Loucy (cell line): ENCODE measurements at regions not wholly inside any gene's neighbourhood (a gene's known extent, or its start where the extent isn't known, plus 50 kb on each side); places are given as distances from the start of the nearest gene placed in this dataset.

ENCODE experiments used
- H2AFZ ChIP-seq: fragments of 200-600 bp; sonication (generic); 2 replicates; pipeline ENCODE4 v1.6.0; 2016; ENCODE audit warnings: antibody characterized with exemption, mild to moderate bottlenecking, low read length, moderate library complexity
- H3F3A ChIP-seq: fragments of 200-600 bp; 2 replicates; pipeline ENCODE4 v1.6.0; 2016; ENCODE audit warnings: antibody characterized with exemption, low read depth, mild to moderate bottlenecking
- H3K27me3 ChIP-seq: fragments of 200-600 bp; sonication (generic); 2 replicates; pipeline ENCODE4 v1.6.1; 2014; ENCODE audit warnings: low read length, mild to moderate bottlenecking; ENCODE audit not compliant: insufficient read depth, poor library complexity, severe bottlenecking
- H3K36me3 ChIP-seq: fragments of 200-600 bp; sonication (generic); 2 replicates; pipeline ENCODE4 v1.6.1; 2016; ENCODE audit warnings: low read length; ENCODE audit not compliant: insufficient read depth
- H3K4me1 ChIP-seq: fragments of 200-600 bp; sonication (generic); 2 replicates; pipeline ENCODE4 v1.5.1; 2014; ENCODE audit warnings: low read length, mild to moderate bottlenecking; ENCODE audit not compliant: insufficient read depth, poor library complexity, severe bottlenecking
- H3K4me2 ChIP-seq: fragments of 200-600 bp; sonication (generic); 2 replicates; pipeline ENCODE4 v1.6.0; 2014; ENCODE audit warnings: antibody characterized with exemption, low read length, low read depth, mild to moderate bottlenecking; ENCODE audit not compliant: poor library complexity, severe bottlenecking
- H3K4me3 ChIP-seq: fragments of 200-600 bp; sonication (generic); 2 replicates; pipeline ENCODE4 v1.5.1; 2014; ENCODE audit warnings: low read length, mild to moderate bottlenecking, mixed read lengths; ENCODE audit not compliant: poor library complexity, severe bottlenecking
- H3K79me2 ChIP-seq: fragments of 200-600 bp; sonication (generic); 2 replicates; pipeline ENCODE4 v1.6.1; 2014; ENCODE audit warnings: low read length; ENCODE audit not compliant: insufficient read depth
- H3K9ac ChIP-seq: fragments of 200-600 bp; sonication (generic); 2 replicates; pipeline ENCODE4 v1.6.0; 2014; ENCODE audit warnings: mild to moderate bottlenecking, low read depth, low read length, moderate library complexity; ENCODE audit not compliant: poor library complexity, severe bottlenecking
- H3K9me2 ChIP-seq: fragments of 200-600 bp; sonication (generic); replicated peaks from 2 replicates; pipeline ENCODE4 v1.6.1; 2016; ENCODE audit warnings: low read depth, low read length, mixed read lengths
- H3K9me3 ChIP-seq: fragments of 200-600 bp; sonication (generic); 2 replicates; pipeline ENCODE4 v1.6.1; 2014; ENCODE audit warnings: mild to moderate bottlenecking, antibody characterized with exemption, low read length, low read depth; ENCODE audit not compliant: insufficient read depth
- H4K20me1 ChIP-seq: fragments of 200-600 bp; sonication (generic); 2 replicates; pipeline ENCODE4 v1.6.0; 2014; ENCODE audit warnings: antibody characterized with exemption, low read length, mild to moderate bottlenecking; ENCODE audit not compliant: insufficient read depth, poor library complexity, severe bottlenecking
- EZH2phosphoT487 ChIP-seq: fragments of 200-600 bp; IDR thresholded peaks from 2 replicates; pipeline ENCODE4 v1.6.1; 2018; ENCODE audit warnings: antibody characterized with exemption, mild to moderate bottlenecking, moderate library complexity, borderline replicate concordance
- TF ChIP-seq, protein P1 (sequence below): fragments of 200-600 bp; sonication (generic); conservative IDR thresholded peaks from 2 replicates; pipeline ENCODE4 v1.5.1; 2014; ENCODE audit warnings: mild to moderate bottlenecking, antibody characterized with exemption, low read length

GRCh38 chr7:26074919-26075318 lies 77.1 kb upstream of the NFE2L3 start:
- Histone ChIP-seq H3K36me3 (no peaks in the 10 kb centered on the region), H2AFZ (no peak overlapping the region), H3K9ac (no peak overlapping the region), H3K4me3 (no peak overlapping the region), H3K9me2 (no peaks in the 10 kb centered on the region), H3K79me2 (no peaks in the 10 kb centered on the region), H3K27me3 (no peaks in the 10 kb centered on the region), H3K4me1 (no peaks in the 10 kb centered on the region), H4K20me1 (no peaks in the 10 kb centered on the region), H3K4me2 (no peak overlapping the region), H3K9me3 (no peaks in the 10 kb centered on the region), H3F3A (no peaks in the 10 kb centered on the region)
- TF ChIP-seq, protein P1, sequence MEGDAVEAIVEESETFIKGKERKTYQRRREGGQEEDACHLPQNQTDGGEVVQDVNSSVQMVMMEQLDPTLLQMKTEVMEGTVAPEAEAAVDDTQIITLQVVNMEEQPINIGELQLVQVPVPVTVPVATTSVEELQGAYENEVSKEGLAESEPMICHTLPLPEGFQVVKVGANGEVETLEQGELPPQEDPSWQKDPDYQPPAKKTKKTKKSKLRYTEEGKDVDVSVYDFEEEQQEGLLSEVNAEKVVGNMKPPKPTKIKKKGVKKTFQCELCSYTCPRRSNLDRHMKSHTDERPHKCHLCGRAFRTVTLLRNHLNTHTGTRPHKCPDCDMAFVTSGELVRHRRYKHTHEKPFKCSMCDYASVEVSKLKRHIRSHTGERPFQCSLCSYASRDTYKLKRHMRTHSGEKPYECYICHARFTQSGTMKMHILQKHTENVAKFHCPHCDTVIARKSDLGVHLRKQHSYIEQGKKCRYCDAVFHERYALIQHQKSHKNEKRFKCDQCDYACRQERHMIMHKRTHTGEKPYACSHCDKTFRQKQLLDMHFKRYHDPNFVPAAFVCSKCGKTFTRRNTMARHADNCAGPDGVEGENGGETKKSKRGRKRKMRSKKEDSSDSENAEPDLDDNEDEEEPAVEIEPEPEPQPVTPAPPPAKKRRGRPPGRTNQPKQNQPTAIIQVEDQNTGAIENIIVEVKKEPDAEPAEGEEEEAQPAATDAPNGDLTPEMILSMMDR: no peak
- no peak for TF ChIP-seq EZH2phosphoT487

DNA sequence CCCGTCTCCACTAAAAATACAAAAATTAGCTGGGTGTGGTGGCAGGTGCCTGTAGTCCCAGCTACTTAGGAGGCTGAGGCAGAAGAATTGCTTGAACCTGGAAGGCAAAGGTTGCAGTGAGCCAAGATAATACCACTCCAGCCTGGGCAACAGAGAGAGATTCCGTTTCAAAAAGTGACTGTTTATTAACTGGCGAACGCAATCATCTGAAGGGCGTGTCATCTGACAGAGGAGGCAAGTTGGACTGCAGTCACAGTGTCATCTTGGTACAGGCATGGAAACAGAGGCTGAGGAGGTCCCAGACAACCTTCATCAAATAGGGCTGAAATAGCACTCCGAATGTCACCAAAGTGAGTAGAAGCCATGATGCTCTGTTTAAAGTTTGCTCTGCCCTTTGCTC lies 75.3 kb upstream of the NFE2L3 start:
- Histone ChIP-seq H2AFZ (no peak overlapping the region), H3K9me3 (no peaks in the 10 kb centered on the region)

DNA sequence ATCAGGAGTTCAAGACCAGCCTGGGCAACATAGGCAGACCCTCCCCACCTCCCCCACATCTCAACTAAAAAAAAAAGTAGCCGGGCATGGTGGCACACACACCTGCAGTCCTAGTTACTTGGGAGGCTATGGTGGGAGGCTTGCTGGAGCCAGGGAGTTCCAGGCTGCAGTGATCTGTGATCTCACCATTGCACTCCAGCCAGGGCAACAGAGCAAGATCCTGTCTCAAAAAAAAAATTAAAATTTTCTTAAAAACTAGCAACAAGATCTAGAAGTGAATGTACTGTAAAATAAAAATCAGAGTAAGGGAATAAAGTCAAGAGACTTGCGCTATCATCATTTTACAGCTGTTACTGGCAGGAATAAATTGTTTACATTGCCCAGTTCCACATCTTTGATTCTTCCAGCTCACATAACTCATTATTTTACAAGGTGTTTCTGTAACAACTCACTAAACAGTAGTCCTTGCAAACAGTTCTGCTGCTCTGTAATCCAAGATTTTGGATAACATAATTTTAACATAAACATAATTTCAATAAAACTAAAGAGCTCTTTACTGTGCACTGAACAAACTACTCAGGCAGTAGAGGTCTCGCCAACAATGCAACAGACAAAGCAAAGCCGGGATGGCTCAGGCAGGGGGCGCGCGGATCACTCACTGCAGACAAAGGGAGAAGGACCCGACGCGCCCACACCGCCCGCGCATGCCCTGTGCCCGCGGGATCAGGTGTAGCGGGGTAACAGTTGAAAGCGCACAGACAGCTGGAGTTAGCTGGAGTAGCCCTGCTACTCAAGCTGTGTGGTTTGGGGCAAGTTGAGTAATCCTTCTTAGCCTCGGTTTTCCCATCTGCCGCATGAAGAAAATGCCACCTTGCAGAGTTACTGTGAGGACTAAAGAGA lies 73.3 kb upstream of the NFE2L3 start:
- Histone ChIP-seq H4K20me1 (no peaks in the 10 kb centered on the region), H3K9ac (no peak overlapping the region), H3K27me3 (no peaks in the 10 kb centered on the region), H3K79me2 (no peaks in the 10 kb centered on the region), H3K9me2 (no peaks in the 10 kb centered on the region), H3K4me3 (peak overlapping the region; percentile 53), H2AFZ (peak overlapping the region; percentile 58), H3K9me3 (no peaks in the 10 kb centered on the region), H3K4me1 (no peaks in the 10 kb centered on the region), H3K4me2 (peak overlapping the region; percentile 57), H3F3A (no peaks in the 10 kb centered on the region), H3K36me3 (no peaks in the 10 kb centered on the region)
- TF ChIP-seq, protein P1: peak; percentile 55
- no peak for TF ChIP-seq EZH2phosphoT487

More for the DNA sequence above, 75.3 kb upstream of the NFE2L3 start:
- Histone ChIP-seq H3K36me3 (no peaks in the 10 kb centered on the region), H4K20me1 (no peaks in the 10 kb centered on the region), H3K79me2 (no peaks in the 10 kb centered on the region), H3F3A (no peaks in the 10 kb centered on the region), H3K9ac (no peak overlapping the region), H3K4me2 (no peak overlapping the region), H3K9me2 (no peaks in the 10 kb centered on the region), H3K4me3 (no peak overlapping the region), H3K4me1 (no peaks in the 10 kb centered on the region), H3K27me3 (no peaks in the 10 kb centered on the region)
- TF ChIP-seq, protein P1: no peak
- TF ChIP-seq EZH2phosphoT487: no peak
